Transverse colon (tissue), 4 donors: ENCODE measurements at regions not wholly inside any gene's neighbourhood (a gene's known extent, or its start where the extent isn't known, plus 50 kb on each side); places are given as distances from the start of the nearest gene placed in this dataset.

Experiments
- DNase-seq: peaks from one replicate; pipeline ENCODE4 v3.0.0-alpha.2; 2019
- H3K27ac ChIP-seq, 4 donors: fragments of 200-600 bp; sonication (generic); 2 replicates each; pipeline ENCODE4 v1.5.1; 2016 to 2018; ENCODE audit warnings: inconsistent platforms in 4 of 4
- H3K27me3 ChIP-seq: fragments of 200-600 bp; sonication (generic); 2 replicates; pipeline ENCODE4 v1.5.1; 2017; ENCODE audit warnings: inconsistent platforms
- H3K36me3 ChIP-seq, 4 donors: fragments of 200-600 bp; sonication (generic); 2 replicates each; pipeline ENCODE4 v1.5.1; 2017 to 2019; ENCODE audit warnings: inconsistent platforms in 4 of 4
- H3K4me1 ChIP-seq, 4 donors: fragments of 200-600 bp; sonication (generic); 2 replicates each; pipeline ENCODE4 v1.5.1; 2017 to 2020; ENCODE audit warnings: inconsistent platforms in 4 of 4
- H3K4me3 ChIP-seq, 4 donors: fragments of 200-600 bp; sonication (generic); 1 replicate in 1 of 4; 2 replicates in 3 of 4; pipeline versions ENCODE4 v1.5.1 to v1.6.1; 2017 to 2019; ENCODE audit warnings: inconsistent platforms in 4 of 4
- H3K9me3 ChIP-seq, 2 donors: fragments of 200-600 bp; sonication (generic); 2 replicates each; pipeline ENCODE4 v1.5.1; 2017 to 2019; ENCODE audit warnings: inconsistent platforms in 2 of 2
- EP300 ChIP-seq: sonication (generic); formaldehyde crosslinking; IDR thresholded peaks from one replicate; pipeline ENCODE4 v1.6.1; 2017; ENCODE audit warnings: antibody characterized with exemption, low read depth
- POLR2A ChIP-seq: fragments of 450-650 bp; IDR thresholded peaks from one replicate; pipeline ENCODE4 v1.6.1; 2016; ENCODE audit warnings: antibody characterized with exemption, mild to moderate bottlenecking, moderate library complexity
- POLR2AphosphoS5 ChIP-seq, 3 donors: sonication (generic); formaldehyde crosslinking; IDR thresholded peaks; one replicate each; pipeline ENCODE4 v1.6.1; 2016; ENCODE audit warnings: antibody characterized with exemption in 3 of 3
- whole genome bisulfite sequencing, 2 donors: methylation state at CpG; one replicate each; pipeline ENCODE4 v1.1.5; 2018; ENCODE audit warnings: low coverage in 1 of 2; 5-methylcytosine and 5-hydroxymethylcytosine counted together
- in situ Hi-C, 4 donors: fragments of 200-750 bp; cut with MboI; loops; one replicate each; pipeline versions ENCODE4 v1.15.0 to v1.15.1; 2017; ENCODE audit warnings: low sequenced_read_pairs in 3 of 4, low pct_ligation_motif_present in 1 of 4, low pct_unique_long_range_greater_than_20kb in 1 of 4
- intact Hi-C: fragments of 100-400 bp; cut with DNase I; formaldehyde crosslinking; loops from one replicate; pipeline ENCODE4 v1.15.1; 2023; ENCODE audit warnings: low total_unique reads
- TF ChIP-seq, protein P1 (sequence below), 5 experiments: fragments of 200-600 bp in 3 of 5; fragments of 450-650 bp in 2 of 5; sonication (generic) in 3 of 5; IDR thresholded peaks; 1 replicate in 2 of 5; 2 replicates in 3 of 5; pipeline ENCODE4 v1.5.1; 2016 to 2017; ENCODE audit warnings: antibody characterized with exemption in 5 of 5, inconsistent platforms in 3 of 5, mild to moderate bottlenecking in 2 of 5, moderate library complexity in 1 of 5

DNA sequence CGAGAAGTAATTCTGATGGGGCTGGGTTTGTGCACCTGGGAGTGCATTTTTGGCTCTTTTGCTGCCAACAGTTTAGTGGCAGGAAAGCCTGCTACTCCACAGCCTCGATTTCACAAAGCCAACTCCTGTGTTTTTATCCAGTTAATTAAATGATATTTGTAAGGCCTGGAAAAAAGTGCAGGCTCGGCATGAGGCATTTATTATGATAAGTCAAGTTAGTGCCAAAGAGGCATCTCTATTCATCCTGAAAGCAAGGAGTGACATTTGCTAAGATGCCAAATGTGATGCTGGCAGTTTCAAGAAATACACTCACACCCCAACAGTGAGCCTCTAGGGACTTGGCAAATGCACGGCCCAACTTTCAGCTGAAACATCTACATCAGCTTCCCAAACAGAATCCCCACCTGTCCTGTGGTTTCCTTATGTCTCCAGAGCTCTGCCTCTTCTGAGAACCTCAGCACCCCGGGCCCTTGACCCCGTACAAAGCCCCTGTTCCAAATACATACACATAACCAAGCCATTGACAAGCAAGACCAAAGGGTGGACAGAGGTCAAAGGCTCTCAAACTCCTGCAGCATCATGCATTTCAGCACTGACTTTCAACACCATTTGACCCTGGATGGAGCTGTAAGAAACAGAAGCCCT, 955.1 kb upstream of the TMEM132C start:
- in situ Hi-C loops, result no loop called here
- H3K27ac ChIP-seq, result no peak overlapping the region
- no peak overlapping the region for H3K4me3 ChIP-seq
- H3K9me3 ChIP-seq, result no peaks in the 10 kb centered on the region
- 60 to 65% methylated on average over 6 of the region's 6 CpGs for WGBS, 2 donors
- intact Hi-C loops, result no loop called here
- TF ChIP-seq EP300, result no peak
- H3K27me3 ChIP-seq, result no peaks in the 10 kb centered on the region
- H3K36me3 ChIP-seq, result no peaks in the 10 kb centered on the region
- no peaks in the 10 kb centered on the region for H3K4me1 ChIP-seq
- DNase-seq, result no peak

DNA sequence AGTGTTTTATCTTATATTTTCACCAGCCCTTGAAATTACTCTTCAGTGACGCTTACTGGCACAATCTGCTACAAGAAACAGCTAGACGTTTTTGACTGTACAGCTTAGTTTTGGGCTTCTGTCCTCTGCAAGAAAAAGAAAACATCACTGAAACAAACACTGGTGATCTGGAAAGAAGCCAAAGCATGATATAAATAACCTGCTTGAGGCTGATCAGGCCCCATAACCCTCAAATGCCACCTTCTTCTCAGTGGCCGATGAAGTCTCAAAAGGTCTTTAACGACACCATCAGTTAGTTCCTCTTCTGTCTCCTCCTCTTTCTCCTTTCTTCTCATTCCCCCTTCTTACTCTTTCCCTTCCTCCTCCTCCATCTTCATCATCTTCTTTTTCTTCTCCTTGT, 942.3 kb upstream of the TMEM132C start:
- H3K27me3 ChIP-seq, result no peaks in the 10 kb centered on the region
- intact Hi-C loops (no loop called here), in situ Hi-C loops (no loop called here)
- H3K36me3 ChIP-seq, result no peaks in the 10 kb centered on the region
- TF ChIP-seq POLR2A, result no peak
- no peak for TF ChIP-seq EP300
- TF ChIP-seq, protein P1, sequence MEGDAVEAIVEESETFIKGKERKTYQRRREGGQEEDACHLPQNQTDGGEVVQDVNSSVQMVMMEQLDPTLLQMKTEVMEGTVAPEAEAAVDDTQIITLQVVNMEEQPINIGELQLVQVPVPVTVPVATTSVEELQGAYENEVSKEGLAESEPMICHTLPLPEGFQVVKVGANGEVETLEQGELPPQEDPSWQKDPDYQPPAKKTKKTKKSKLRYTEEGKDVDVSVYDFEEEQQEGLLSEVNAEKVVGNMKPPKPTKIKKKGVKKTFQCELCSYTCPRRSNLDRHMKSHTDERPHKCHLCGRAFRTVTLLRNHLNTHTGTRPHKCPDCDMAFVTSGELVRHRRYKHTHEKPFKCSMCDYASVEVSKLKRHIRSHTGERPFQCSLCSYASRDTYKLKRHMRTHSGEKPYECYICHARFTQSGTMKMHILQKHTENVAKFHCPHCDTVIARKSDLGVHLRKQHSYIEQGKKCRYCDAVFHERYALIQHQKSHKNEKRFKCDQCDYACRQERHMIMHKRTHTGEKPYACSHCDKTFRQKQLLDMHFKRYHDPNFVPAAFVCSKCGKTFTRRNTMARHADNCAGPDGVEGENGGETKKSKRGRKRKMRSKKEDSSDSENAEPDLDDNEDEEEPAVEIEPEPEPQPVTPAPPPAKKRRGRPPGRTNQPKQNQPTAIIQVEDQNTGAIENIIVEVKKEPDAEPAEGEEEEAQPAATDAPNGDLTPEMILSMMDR (IDR thresholded peaks at IDR 0.05), result no peak
- TF ChIP-seq POLR2AphosphoS5 (IDR thresholded peaks at IDR 0.05), result no peak
- no peaks in the 10 kb centered on the region for H3K9me3 ChIP-seq
- no peak overlapping the region for H3K4me3 ChIP-seq
- H3K27ac ChIP-seq, result no peak overlapping the region
- no peak for DNase-seq
- H3K4me1 ChIP-seq, result no peaks in the 10 kb centered on the region
- WGBS, 2 donors, result 72% methylated on average over 4 of the region's 4 CpGs

DNA sequence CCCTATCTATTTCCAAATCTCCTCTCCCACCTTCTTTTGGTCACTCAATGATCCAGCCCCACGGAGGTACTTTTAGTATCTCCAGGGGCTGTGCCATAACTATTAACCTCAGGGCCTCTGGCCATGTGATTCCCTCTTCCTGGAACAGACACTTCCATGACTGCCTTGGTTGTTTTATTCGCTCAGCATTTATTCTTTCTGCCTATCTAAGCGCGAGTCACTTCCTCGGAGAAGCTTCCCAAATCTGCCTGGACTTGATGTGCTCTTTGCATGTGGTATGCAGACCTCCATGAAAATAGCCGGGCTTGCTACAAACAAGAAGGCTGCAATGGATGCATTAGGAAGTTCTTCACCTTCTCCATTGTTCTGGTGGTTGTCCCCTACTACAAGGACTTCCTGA, 939.0 kb upstream of the TMEM132C start:
- Histone ChIP-seq H3K4me3 (no peak overlapping the region), H3K9me3 (no peaks in the 10 kb centered on the region), H3K27ac (no peak overlapping the region), H3K4me1 (no peaks in the 10 kb centered on the region), H3K27me3 (no peaks in the 10 kb centered on the region), H3K36me3 (no peaks in the 10 kb centered on the region)
- TF ChIP-seq EP300 (no peak), POLR2AphosphoS5 (IDR thresholded peaks at IDR 0.05) (no peak), POLR2A (no peak)
- TF ChIP-seq, protein P1 (IDR thresholded peaks at IDR 0.05), result no peak
- intact Hi-C loops (no loop called here), in situ Hi-C loops (no loop called here)
- WGBS, 2 donors, result 80 to 90% methylated on average over 6 of the region's 6 CpGs
- no peak for DNase-seq

DNA sequence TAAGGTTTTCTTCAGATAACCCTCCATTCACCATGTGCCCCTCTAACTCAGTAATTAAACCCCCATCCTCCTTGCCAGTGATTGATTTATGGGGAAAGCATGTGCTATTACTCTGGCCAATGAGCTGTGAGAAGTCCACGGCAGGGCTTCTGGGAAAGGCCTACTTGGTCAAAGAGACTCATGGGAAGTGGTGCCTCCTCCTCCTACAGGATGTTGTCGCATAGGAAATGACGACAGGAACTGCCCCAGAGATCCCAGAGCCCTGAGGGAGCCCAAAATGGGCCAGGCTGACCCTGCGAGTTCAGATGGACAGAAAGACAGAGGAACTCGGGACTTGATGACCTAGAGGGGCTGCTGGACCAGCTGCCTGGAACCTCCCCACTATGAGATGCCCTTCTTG, 938.1 kb upstream of the TMEM132C start:
- intact Hi-C loops (no loop called here), in situ Hi-C loops (no loop called here)
- 53% methylated on average over 5 of the region's 5 CpGs; no CpG with 5 or more reads in 1 of the 2 donors for WGBS, 2 donors
- Histone ChIP-seq H3K36me3 (no peaks in the 10 kb centered on the region), H3K4me1 (no peaks in the 10 kb centered on the region), H3K27ac (no peak overlapping the region), H3K9me3 (no peaks in the 10 kb centered on the region), H3K27me3 (no peaks in the 10 kb centered on the region), H3K4me3 (no peak overlapping the region)
- no peak for TF ChIP-seq POLR2AphosphoS5 (IDR thresholded peaks at IDR 0.05)
- no peak for TF ChIP-seq POLR2A
- no peak for DNase-seq

DNA sequence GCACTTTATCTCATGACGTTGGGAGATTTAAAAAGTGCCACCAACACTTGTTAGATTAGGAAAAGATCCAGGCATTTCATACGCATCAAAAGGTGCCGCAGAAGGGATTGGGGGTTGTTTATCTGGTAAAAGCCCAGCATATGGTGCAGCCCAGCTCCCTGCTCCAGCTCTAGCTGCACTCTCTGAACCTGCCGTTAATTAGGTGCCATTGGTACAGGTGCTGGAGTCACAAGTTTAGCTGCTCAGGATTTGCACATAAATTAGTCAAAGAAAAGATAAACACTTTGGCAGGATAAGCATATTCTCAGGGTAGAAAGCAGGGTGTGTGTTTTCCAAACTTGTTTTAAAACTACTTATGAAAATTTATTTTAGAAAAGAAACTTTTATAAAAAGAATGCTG, 932.6 kb upstream of the TMEM132C start:
- no peak for DNase-seq
- WGBS, 2 donors, result 62 to 64% methylated on average over 4 of the region's 4 CpGs
- H3K4me1 ChIP-seq, result no peaks in the 10 kb centered on the region
- in situ Hi-C loops, result no loop called here
- intact Hi-C loops, result no loop called here
- H3K27me3 ChIP-seq, result no peaks in the 10 kb centered on the region
- TF ChIP-seq POLR2A (no peak), POLR2AphosphoS5 (IDR thresholded peaks at IDR 0.05) (no peak), EP300 (no peak)
- TF ChIP-seq, protein P1 (IDR thresholded peaks at IDR 0.05), result no peak
- H3K4me3 ChIP-seq, result no peak overlapping the region
- no peaks in the 10 kb centered on the region for H3K36me3 ChIP-seq
- H3K27ac ChIP-seq, result no peak overlapping the region
- H3K9me3 ChIP-seq, result no peaks in the 10 kb centered on the region
